ENCODE measurements at regions not wholly inside any gene's neighbourhood (a gene's known extent, or its start where the extent isn't known, plus 50 kb on each side); places are given as distances from the start of the nearest gene placed in this dataset.

DNA sequence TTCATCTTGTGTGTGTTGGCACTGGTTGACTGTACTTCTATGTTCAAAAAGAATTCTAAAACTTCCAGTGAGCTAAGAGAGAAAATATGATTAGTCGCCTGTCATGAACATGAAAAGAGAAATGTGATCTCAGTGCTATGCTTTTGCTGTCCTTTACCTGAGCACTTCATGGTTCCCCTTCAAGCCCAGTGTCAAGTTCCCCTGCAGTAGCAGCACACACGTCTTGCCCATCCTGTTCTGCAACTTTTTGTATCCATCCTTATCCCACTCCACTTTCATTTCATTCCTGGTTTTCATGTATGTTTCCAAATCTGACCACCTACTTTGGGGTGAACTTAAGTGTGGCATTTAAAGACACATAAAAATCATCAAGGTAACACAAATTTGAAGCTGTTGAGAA, 848.0 kb upstream of the USP15 start:
- Mint-ChIP-seq H3K9me3 (no peaks in the 10 kb centered on the region), H3K4me1 (ENCODE audit: low read depth) (no peaks in the 10 kb centered on the region), H3K36me3 (ENCODE audit: insufficient read depth) (no peaks in the 10 kb centered on the region), H3K4me3 (no peak overlapping the region), H3K27me3 (ENCODE audit: low read depth) (no peaks in the 10 kb centered on the region)
- DNase-seq (no peak), ATAC-seq (no peak)

DNA sequence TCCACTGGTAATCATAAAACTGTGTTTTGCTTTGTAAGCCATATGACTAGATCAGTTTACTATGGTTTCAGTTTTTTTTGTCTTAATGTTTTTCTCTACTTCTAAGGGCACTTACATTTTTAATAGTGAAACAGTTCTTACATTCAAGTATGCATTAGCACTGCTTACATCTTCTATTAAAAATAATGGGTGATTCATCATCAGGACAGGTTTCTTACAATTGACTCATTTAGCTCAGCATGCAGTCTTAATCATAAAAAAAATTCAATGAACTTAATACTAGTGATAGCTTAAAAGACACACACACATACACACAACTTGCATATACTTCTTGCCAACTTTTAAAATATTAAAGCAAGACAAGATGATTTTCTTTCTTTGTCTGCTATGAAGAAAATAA, 845.7 kb upstream of the USP15 start:
- DNase-seq (no peak), ATAC-seq (no peak)
- no peaks in the 10 kb centered on the region for H3K36me3 Mint-ChIP-seq (ENCODE audit: insufficient read depth)
- no peaks in the 10 kb centered on the region for H3K9me3 Mint-ChIP-seq
- H3K4me1 Mint-ChIP-seq (ENCODE audit: low read depth) = no peaks in the 10 kb centered on the region
- H3K27me3 Mint-ChIP-seq (ENCODE audit: low read depth) = no peaks in the 10 kb centered on the region
- no peak overlapping the region for H3K4me3 Mint-ChIP-seq

DNA sequence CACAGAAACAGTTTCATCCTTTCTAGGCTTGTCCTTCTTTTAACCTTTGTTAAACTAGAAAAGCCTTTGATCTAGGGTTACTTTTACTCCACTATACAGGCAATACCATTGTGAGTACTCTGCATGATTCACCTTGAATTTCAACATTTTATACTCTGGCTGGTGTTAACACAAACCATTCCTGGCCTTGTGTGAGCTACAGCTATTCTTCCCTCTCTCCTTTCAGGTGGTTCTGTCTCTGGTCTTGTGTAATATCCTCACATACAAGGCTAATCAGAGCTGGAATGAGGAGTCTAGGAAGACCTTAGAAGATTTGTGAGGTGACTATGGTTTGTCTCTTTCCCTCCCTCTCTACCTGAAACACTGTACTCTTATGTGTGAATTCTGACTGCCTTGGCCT, 837.4 kb upstream of the USP15 start:
- DNase-seq (no peak), ATAC-seq (no peak)
- Mint-ChIP-seq H3K27me3 (ENCODE audit: low read depth) (no peaks in the 10 kb centered on the region), H3K36me3 (ENCODE audit: insufficient read depth) (no peaks in the 10 kb centered on the region), H3K4me3 (no peak overlapping the region), H3K4me1 (ENCODE audit: low read depth) (no peaks in the 10 kb centered on the region), H3K9me3 (peaks cover 13% of the 10 kb centered on the region)

DNA sequence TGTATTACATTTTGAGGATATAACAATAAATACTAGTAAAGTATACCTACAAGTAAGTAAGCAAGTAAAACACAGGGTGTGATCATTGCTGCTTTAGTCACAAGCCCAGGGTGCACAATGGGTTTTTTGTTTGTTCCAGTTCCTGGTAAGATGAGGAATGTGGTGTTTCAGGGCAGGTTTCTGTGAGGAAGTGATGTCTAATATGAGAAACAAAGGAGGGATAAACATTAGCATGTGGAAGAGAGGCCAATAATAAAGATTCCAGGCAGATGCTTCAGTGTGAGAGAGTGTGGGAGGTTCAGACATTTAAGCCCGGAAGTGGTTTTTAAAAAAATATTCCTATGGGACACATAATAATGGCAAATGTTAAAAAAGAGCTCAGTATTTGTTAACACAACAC, 808.1 kb upstream of the USP15 start:
- Mint-ChIP-seq H3K36me3 (ENCODE audit: insufficient read depth) (no peaks in the 10 kb centered on the region), H3K27me3 (ENCODE audit: low read depth) (no peaks in the 10 kb centered on the region), H3K4me3 (no peak overlapping the region), H3K9me3 (peaks cover 10% of the 10 kb centered on the region), H3K4me1 (ENCODE audit: low read depth) (no peaks in the 10 kb centered on the region)
- ATAC-seq (no peak), DNase-seq (no peak)

DNA sequence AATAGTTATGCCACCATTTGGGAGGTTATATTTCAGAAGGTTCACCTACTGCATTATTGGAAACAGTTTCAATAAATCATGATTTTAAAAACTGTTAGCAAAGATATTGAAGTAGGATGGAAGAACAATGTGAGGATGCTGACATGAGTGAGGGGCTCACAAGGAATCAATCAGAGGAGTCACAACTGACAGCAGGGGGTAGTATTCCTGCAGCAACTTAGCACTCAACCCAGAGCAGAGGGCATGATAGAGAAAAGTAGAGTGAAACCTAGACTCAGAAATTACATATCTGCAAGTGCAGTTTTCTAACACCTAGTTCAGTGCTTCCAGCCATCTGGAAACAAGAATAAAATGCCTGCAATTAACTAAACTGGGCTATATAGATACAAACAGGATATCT, 772.5 kb upstream of the USP15 start:
- ATAC-seq = no peak
- Mint-ChIP-seq H3K4me3 (no peak overlapping the region), H3K9me3 (peaks cover 24% of the 10 kb centered on the region), H3K27me3 (ENCODE audit: low read depth) (no peaks in the 10 kb centered on the region), H3K4me1 (ENCODE audit: low read depth) (no peaks in the 10 kb centered on the region), H3K36me3 (ENCODE audit: insufficient read depth) (no peaks in the 10 kb centered on the region)
- DNase-seq = no peak

DNA sequence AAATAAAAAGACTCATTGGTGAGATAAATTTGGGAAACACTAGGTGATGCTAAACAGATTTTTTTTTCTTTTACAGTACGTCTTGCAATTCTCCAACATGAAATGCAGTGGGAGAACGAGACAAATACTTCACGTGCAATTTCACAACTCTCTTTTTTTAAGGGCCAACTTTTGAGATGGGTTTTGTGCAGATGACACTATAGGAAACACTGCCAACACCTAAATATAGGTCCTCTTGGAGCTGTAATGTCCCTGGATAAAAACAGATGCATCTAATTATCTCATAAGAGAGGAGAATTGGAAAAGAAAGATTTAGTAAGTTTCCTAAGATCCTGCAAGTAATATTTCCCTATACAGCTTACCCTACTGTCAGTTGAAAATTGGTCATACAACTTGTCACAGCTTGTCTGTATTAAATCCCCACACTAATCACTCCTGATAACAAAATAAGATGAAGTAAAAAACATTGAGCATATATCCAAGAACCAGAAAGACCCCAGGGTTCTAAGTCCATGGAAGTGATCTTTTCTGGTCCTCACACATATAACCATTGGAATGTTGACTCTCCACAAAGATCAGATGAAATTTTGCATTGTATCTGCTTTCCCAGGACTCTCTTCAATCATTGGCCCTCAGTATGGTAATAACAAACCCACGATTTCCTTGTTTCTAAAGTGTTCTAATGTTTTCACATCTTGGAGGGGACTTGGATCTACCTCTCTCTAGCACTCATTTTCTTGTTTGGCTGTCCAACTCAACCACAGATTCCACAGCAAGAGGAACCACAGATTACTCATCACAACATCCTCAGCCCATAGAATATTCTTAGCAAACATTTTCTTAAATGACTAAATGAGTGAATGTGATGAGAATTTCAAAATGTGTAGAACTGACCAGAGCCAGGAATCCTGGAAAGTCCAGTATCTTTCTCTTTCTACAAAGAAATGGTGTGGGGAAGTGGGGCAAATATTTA, 769.4 kb upstream of the USP15 start:
- ATAC-seq (no peak), DNase-seq (no peak)
- H3K9me3 Mint-ChIP-seq = peaks cover 5% of the 10 kb centered on the region
- H3K4me1 Mint-ChIP-seq (ENCODE audit: low read depth) = no peaks in the 10 kb centered on the region
- no peaks in the 10 kb centered on the region for H3K27me3 Mint-ChIP-seq (ENCODE audit: low read depth)
- H3K36me3 Mint-ChIP-seq (ENCODE audit: insufficient read depth) = no peaks in the 10 kb centered on the region
- no peak overlapping the region for H3K4me3 Mint-ChIP-seq

DNA sequence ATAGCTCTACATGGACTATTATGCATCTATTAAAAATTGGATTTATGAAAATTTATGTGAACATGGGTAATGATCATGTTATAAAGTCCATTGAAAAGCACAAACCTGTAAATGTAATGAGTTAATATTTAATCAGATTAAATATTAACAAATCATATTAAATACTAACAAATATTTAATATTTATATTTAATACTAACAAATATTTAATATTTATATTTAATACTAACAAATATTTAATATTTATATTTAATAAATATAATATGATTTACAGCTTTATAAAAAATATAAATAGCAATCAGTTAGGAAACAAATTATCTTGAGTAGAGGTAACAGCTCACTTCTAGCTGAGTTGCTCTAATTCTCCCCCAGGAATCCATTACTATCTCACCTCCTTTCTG, 758.0 kb upstream of the USP15 start:
- H3K4me1 Mint-ChIP-seq (ENCODE audit: low read depth) = no peaks in the 10 kb centered on the region
- no peaks in the 10 kb centered on the region for H3K27me3 Mint-ChIP-seq (ENCODE audit: low read depth)
- H3K4me3 Mint-ChIP-seq = no peak overlapping the region
- DNase-seq = no peak
- no peaks in the 10 kb centered on the region for H3K36me3 Mint-ChIP-seq (ENCODE audit: insufficient read depth)
- peaks cover 10% of the 10 kb centered on the region for H3K9me3 Mint-ChIP-seq
- no peak for ATAC-seq

DNA sequence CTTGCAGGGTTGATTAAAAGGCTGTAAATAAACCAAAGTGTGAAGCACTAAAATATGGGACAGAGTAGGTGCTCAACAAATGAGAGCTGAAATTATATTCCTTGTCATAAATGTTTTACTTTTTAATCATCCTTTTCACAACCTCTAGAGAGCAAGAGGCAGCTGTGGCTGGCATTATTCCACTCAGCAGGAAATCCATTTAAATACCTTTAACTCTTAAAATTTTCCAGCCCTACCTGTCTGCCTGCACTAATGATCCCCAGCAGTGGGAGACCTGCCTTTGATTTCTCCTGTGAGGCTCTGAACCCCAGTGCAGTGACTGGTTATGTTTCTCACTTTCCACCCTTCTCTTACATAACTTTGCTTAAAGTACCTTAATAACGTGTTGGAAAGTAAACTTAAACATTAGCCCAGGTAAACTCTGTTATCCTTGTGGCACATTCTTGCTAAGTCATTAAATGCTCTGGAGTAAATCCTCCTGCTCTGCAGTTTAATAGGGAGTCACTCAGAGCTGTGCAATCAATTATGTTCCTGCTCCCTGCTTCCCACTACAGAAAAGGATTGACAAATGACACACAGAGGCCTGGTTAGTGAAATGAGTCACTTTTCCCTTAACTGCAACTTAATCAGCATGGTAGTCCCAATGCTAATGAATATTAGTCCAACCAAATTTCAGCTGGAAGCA, 755.7 kb upstream of the USP15 start:
- no peak for DNase-seq
- H3K4me3 Mint-ChIP-seq = no peak overlapping the region
- no peaks in the 10 kb centered on the region for H3K4me1 Mint-ChIP-seq (ENCODE audit: low read depth)
- no peaks in the 10 kb centered on the region for H3K36me3 Mint-ChIP-seq (ENCODE audit: insufficient read depth)
- H3K27me3 Mint-ChIP-seq (ENCODE audit: low read depth) = no peaks in the 10 kb centered on the region
- no peak for ATAC-seq
- peaks cover 10% of the 10 kb centered on the region for H3K9me3 Mint-ChIP-seq

DNA sequence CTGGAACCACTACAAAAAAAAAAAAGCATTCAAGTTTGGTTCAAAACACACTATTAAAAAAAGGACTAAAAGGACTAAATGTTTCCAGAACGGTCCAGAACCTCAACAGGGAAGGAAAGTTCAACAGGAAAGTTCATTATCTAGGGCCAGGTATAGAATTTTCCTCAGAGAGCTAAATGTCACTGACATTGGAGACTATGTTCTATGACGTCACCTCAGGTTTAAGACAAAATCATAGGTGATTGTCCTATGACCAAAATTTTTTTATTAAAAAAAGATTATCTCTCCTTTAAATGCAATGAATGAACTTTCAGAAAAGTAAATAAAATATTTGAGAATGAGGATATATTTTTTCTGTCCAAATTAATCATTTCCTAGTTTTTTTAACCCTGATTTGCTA, 746.7 kb upstream of the USP15 start:
- Mint-ChIP-seq H3K4me1 (ENCODE audit: low read depth) (no peaks in the 10 kb centered on the region), H3K9me3 (no peaks in the 10 kb centered on the region), H3K36me3 (ENCODE audit: insufficient read depth) (no peaks in the 10 kb centered on the region), H3K4me3 (no peak overlapping the region), H3K27me3 (ENCODE audit: low read depth) (no peaks in the 10 kb centered on the region)
- ATAC-seq (no peak), DNase-seq (no peak)

DNA sequence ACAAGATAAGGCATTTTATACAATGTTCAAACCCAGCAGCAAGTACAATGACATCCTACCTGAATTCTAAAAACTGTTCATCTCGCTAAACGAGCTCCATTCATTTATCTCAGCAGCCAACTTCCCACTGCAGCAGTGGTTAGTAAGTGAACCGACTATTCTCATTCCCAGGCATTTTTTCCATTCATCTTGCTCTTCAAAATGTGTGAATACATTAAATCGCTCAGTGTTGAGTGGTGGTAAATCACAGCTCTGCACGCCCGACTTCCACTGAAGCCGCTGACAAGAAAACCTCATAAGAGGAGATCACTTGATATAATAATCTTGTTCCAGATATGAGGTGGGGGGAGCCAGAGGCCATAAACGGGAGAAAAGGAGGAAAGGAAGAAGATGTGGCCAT, 746.2 kb upstream of the USP15 start:
- no peaks in the 10 kb centered on the region for H3K4me1 Mint-ChIP-seq (ENCODE audit: low read depth)

DNA sequence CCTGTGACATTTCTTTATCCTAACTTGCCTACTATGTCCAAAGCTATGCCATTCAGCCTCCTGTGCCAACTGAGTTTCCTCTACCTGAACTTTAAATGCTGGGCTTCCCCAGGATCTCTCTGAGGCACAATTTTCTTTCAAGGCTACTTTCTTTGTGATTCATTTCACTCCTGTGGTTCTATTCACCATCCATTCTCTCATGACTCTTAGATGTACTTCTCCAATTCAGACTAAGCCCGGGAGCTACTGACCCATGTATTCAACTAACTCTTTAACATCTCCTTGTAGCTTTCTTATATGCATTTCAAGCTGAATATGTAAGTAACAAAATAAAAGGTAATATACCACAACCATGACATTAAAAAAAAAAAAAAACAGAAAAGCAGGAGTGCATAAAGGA, 738.9 kb upstream of the USP15 start:
- Mint-ChIP-seq H3K36me3 (ENCODE audit: insufficient read depth) (no peaks in the 10 kb centered on the region), H3K4me3 (no peak overlapping the region), H3K4me1 (ENCODE audit: low read depth) (no peaks in the 10 kb centered on the region), H3K27me3 (ENCODE audit: low read depth) (no peaks in the 10 kb centered on the region), H3K9me3 (no peaks in the 10 kb centered on the region)
- no peak for DNase-seq
- no peak for ATAC-seq

More for the DNA sequence above, 746.2 kb upstream of the USP15 start:
- no peaks in the 10 kb centered on the region for H3K9me3 Mint-ChIP-seq
- ATAC-seq = no peak
- H3K4me3 Mint-ChIP-seq = no peak overlapping the region
- no peak for DNase-seq
- H3K27me3 Mint-ChIP-seq (ENCODE audit: low read depth) = no peaks in the 10 kb centered on the region
- no peaks in the 10 kb centered on the region for H3K36me3 Mint-ChIP-seq (ENCODE audit: insufficient read depth)

DNA sequence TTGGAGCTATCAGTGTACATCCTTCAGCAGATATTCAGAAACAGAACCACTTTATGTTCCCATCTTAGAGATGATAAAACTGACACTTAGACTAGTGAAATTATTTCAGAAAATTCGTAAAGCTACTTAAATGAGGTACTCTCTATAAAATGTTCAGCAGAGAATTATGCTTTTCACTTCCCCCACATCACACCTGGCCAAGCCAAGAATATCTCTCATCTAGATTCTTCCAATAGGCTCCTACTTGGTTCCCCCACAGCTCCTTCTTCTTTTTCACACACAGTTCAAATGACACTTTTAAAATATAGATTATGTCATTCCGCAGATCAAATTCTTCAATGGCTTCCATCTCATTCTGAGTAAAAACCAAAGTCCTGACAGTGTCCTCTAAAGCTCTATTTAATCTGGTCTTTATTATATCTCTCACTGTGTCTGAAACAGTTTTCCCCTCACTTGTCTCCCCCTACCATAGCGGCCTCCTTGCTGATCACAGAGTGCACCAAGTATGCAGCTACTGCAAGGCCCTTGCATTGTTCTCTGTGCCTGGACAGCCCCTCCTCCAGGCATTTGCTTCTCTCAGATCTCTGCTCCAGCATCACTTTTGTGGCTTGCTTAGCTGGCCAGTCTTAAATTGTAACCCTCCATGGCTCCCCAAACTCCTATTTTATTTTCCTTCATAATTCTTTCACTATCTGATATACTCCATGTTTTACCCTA, 736.8 kb upstream of the USP15 start:
- no peak for DNase-seq

DNA sequence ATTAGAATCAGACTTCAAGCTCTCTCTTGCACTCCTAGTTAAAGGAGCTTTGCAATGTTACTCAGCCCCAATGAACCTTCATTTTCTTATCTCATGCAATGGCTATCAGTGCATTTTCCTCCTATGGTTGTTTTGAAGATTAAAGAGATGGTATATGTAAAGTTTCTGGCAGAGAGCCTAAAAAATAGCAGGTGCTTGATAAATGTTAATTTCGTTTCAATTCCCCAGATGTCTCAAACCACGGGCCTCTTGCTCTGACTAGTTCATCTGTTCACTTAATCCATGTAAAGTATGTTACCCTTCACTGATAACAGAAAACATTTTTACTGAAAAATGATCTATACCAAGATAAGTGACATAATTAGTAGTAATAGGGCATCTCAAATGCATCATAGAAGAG, 735.4 kb upstream of the USP15 start:
- no peaks in the 10 kb centered on the region for H3K27me3 Mint-ChIP-seq (ENCODE audit: low read depth)
- peaks cover 2% of the 10 kb centered on the region for H3K9me3 Mint-ChIP-seq
- no peak for DNase-seq
- no peak overlapping the region for H3K4me3 Mint-ChIP-seq
- no peak for ATAC-seq
- no peaks in the 10 kb centered on the region for H3K36me3 Mint-ChIP-seq (ENCODE audit: insufficient read depth)
- H3K4me1 Mint-ChIP-seq (ENCODE audit: low read depth) = no peaks in the 10 kb centered on the region

More for the DNA sequence above, 736.8 kb upstream of the USP15 start:
- H3K9me3 Mint-ChIP-seq = peaks cover 2% of the 10 kb centered on the region
- no peak overlapping the region for H3K4me3 Mint-ChIP-seq
- no peaks in the 10 kb centered on the region for H3K27me3 Mint-ChIP-seq (ENCODE audit: low read depth)
- ATAC-seq = no peak
- H3K36me3 Mint-ChIP-seq (ENCODE audit: insufficient read depth) = no peaks in the 10 kb centered on the region
- no peaks in the 10 kb centered on the region for H3K4me1 Mint-ChIP-seq (ENCODE audit: low read depth)

DNA sequence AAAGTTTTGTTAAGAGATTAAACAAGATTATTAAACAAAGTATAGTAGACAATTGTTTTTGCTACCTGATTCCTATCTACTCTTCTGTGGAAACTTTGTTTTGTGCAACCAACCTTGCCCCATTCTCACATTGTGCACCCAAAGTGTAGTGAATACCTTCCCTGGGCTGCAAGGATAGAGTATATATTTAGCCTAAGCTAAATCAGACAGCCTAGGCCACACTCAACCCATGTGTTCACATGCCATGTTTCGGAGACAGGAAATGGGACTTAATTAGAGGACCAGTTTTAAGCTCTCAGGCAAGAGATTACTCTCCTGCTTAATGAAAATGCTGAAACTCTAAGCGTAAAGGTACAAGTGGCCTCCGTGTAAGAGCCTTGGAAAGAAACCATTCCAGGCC, 734.9 kb upstream of the USP15 start:
- DNase-seq = no peak
- H3K4me1 Mint-ChIP-seq (ENCODE audit: low read depth) = no peaks in the 10 kb centered on the region
- peaks cover 2% of the 10 kb centered on the region for H3K9me3 Mint-ChIP-seq
- no peak for ATAC-seq
- H3K27me3 Mint-ChIP-seq (ENCODE audit: low read depth) = no peaks in the 10 kb centered on the region
- H3K4me3 Mint-ChIP-seq = no peak overlapping the region
- H3K36me3 Mint-ChIP-seq (ENCODE audit: insufficient read depth) = no peaks in the 10 kb centered on the region

Data from activated T-cell treated with anti-CD3 and anti-CD28 coated beads, Interleukin-2, amount 50 U/mL, for 4 hours (primary cell).